GM18861 (cell line): ENCODE measurements at regions not wholly inside any gene's neighbourhood (a gene's known extent, or its start where the extent isn't known, plus 50 kb on each side); places are given as distances from the start of the nearest gene placed in this dataset.
A peak's percentile ranks its signal among the peaks of the same experiment; 100 is the strongest.
"Not testable (repeated sequence)": the region's sequence is repeated elsewhere in the genome, so short reads cannot be mapped to it uniquely, and the experiment has no call there.

ENCODE experiments used
- ATAC-seq: cut with Tn5 transposase; IDR thresholded peaks from one replicate; pipeline ENCODE4 v1.9.1; 2021; ENCODE audit not compliant: unreplicated experiment

DNA sequence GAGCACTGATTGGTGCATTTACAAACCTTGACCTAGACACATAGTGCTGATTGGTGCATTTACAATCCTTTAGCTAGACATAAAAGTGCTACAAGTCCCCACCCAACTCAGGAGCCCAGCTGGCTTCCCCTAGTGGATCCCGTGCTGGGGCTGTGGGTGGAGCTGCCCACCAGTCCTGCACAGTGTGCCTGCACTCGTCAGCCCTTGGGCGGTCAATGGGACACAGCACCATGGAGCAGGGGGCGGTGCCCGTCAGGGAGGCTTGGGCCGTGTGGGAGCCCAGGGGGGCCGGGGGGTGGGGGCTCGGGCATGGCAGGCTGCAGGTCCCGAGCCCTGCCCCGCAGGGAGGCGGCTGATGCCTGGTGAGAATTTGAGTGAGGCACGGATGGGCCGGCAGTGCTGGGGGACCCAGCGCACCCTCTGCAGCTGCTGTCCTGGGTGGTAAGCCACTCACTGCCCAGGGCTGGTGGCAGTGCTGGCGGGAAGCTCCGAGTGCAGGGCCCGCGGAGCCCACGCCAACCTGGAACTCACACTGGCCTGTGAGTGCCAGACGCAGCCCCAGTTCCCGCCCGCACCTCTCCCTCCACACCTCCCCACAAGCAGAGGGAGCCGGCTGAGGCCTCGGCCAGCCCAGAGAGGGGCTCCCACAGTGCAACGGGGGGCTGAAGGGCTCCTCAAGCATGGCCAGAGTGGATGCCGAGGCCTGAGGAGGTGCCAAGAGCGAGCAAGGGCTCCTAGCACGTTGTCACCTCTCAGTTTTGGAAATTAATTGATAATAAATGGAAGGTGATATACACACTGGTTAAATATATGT is 207.7 kb downstream of the RAP2B start:
- no peak for ATAC-seq

DNA sequence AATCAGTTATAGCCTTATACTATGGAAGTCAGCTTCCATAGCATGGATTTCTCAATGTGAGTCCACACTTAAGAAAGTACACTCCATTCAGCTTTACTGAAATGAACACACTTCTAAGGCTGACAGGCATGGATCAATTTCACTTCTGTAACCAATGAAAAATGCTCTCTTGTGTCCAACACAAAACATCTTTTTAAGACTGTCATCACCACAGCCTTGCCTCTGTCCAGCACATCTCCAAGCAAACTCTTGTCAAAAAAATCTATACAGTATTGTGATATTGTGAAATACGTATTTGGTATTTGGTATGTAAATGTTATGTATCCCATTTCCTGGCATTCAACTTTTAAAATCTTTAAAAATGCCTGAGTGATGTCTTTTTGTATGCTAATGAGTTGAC is 208.7 kb downstream of the RAP2B start:
- no peak for ATAC-seq

DNA sequence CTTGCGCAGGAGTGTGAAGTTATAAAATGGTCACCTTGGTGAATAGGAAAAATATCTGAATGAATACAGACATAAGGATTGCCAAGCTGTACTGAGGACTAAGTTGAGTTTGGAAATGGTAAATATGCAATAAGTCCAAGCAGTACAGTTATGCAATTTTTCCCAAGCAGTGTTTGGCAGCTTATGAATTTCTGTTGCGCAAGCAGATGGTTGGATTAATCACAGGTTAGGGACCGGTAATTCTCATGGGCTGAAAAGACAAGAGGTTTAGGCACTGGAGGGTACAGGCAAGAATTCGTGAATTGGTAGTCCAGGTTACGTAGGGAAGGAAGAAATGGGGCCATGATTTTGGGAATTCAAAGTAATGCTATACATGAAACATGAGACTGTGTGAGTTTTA is 210.3 kb downstream of the RAP2B start:
- no peak for ATAC-seq

DNA sequence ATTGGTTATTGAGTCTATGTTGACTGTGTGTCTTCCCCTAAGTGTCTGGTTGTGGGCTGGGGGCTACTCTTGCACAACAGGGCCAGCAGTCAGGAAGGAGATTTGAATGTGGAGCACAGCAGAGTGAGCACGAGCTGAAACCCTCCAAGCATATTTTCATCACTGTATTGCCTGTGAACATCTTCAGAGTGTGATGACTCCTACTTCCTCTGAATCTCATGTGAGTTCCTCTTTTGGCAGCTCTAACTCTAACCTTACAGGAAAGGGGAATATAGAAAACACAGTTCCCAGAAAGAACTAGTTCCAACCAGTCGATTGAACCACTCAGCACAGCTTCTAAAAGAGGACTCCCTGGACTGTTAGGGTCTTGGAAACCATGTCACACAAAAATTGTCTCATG is 211.6 kb downstream of the RAP2B start:
- no peak for ATAC-seq

DNA sequence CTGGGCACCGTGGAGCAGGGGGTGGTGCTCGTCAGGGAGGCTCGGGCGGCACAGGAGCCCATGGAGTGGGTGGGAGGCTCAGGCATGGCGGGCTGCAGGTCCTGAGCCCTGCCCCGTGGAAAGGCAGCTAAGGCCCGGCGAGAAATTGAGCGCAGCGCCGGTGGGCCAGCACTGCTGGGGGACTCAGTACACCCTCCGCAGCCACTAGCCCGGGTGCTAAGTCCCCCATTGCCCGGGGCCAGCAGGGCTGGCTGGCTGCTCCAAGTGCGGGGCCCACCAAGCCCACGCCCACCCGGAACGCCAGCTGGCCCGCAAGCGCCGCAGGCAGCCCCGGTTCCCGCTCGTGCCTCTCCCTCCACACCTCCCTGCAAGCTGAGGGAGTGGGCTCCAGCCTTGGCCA is 216.3 kb downstream of the RAP2B start:
- ATAC-seq, result not testable (repeated sequence)

DNA sequence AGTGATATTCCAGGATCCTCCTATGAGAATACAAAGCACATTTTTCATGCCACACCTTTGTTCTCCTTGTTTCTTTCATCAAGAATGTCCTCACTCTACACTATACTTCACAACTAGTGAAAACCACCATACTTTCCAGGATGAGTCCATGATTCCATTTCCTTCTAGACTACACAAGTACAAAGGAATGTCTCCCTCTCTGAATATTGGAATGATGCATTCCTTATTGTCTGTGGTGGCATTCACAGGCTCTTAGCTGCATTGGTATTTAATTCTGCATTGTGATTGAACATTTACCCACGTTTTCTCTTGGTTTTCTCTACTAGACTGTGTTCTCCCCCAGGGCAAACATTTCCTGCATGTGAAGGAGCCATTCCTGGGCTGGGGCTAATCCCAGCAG is 217.5 kb downstream of the RAP2B start:
- ATAC-seq, result no peak

DNA sequence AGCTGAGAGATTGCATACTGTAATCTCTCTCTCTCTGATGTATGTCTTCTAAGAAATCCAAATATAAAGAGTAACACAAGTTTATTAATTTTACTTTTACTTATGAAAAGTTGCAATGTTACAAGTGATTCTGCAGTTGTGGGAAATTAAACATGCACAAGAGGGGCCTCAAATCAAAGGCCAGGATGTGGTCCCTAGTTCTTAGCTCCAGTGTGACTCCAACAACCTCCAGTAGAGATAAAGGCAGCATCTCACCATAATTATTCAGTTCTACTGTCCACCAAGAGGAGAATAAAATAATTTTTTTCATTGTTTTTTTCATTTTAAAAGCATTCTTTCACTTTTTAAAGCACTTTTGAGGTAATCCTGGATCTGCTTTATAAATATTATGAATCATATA is 223.3 kb downstream of the RAP2B start:
- no peak for ATAC-seq

DNA sequence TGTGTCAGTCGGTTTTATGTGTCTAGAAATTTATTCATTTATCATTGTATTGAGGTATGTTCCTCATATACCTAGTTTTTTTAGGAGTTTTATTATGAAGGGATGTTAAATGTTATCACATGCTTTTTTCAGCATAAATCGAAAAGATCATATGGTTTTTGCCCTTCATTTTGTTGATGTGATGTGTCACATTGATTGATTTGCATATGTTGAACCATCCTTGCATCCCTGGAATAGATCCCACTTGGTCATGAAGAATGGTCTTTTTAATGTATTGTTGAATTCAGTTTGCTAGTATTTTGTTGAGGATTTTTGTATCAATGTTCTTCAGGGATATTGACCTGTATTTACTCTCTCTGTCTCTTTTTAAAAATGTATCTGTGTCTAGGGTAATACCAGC is 230.3 kb downstream of the RAP2B start:
- ATAC-seq, result no peak

DNA sequence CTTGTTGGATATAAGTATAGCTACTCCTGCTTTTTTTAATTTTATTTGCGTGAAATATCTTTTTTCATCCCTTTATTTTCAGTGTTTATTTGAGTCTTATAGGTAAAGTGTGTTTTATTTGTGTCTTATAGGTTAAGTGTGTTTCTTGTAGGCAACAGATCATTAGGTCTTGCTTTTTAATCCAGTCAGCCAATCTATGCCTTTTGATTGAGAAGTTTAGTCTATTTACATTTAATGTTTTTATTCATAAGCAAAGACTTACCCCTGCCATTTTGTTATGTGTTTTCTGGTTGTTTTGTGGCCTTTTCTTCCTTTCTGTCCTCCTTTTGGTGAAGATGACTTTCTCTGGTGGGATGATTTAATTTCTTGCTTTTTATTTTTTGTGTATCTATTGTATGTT is 232.0 kb downstream of the RAP2B start:
- ATAC-seq, result no peak

DNA sequence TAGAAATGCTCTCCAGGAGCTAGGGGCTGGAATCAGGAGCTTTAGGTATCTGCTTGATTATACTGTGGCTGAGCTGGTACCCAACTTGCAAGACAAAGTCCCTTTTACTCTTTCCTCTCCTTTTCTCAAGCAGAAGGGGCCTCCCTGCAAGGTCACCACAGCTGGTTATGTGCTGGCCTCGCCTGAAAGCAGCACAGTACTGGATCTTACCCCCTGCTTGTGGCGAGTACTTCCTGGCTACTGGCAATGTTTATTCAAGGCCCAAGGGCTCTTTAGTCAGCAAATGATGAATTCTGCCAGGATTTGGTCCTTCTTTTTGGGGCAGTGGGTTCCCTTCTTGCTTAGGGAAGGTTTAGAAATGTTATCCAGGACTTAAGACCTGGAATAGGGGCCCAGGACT is 234.6 kb downstream of the RAP2B start:
- ATAC-seq, result no peak

DNA sequence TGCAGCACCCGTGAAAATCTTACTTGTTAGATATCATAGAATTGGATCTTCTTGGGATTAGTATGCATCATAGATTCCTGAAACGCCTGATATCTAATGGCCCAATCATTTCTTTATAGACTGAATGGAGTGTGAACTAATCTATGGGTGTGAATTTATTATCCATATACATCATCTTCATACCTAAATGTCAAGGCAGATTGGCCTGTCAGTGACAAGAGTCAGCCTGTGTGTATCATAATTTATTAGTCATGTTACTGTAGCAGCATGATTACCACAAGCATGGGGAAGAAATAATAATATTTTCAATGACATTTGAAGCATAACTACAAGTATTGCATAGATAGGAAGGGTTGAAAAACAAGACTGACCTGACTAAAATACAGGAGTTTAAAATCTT is 235.8 kb downstream of the RAP2B start:
- ATAC-seq, result no peak

DNA sequence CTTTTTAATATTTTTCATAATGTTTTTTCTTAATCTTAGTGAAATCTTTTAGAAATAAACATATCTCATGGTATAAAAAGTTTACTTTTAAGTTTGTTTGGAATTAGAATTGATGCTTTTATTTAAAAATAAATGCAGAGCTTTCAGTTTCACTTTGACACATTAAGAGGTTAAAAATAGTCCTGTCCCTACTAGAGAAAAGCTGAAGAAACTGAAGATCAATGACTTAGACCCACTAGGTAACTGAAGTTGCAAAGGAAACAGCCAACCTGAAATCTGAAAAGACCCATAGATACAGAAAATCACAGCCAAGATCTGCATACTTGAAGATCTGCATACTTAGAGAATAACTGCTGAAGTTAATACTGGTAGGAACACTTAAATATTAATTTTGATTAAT is 237.6 kb downstream of the RAP2B start:
- ATAC-seq, result peak; percentile 73

DNA sequence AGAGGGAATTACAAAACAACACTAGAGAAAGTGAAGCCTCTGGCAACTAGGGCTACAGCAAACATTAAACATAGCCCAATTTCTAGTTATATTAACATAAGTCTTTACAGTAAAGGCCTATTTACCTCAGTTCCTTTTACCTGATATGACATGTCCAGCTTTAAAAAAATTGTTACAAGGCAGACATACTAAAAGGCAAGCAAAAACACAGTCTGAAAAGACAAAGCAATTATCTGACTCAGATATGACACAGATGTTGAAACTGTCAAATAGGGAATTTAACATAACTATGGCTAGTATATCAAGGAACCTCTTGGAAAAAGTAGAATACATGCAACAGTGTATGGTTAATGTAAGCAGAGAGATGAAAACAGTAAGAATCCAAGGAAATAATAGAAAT is 238.6 kb downstream of the RAP2B start:
- ATAC-seq, result no peak

DNA sequence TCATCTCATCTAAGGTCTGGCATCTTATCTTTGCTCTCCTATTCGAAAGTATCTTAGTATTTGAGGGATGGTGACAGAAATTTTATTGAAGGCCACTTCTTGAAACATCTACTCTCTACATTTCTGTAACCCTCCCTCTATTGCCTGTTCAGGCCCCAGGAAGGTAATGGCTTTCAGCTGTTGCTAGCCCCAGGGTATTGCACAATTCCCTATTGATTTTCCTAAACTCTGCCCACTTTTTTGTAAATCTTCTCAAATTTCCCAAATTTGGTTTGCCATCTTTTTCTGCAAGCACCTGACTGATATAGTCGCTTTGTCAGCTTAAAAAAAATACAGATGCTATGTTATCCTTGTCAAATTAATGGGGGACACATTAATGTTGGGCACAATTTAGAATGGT is 242.1 kb downstream of the RAP2B start:
- no peak for ATAC-seq

DNA sequence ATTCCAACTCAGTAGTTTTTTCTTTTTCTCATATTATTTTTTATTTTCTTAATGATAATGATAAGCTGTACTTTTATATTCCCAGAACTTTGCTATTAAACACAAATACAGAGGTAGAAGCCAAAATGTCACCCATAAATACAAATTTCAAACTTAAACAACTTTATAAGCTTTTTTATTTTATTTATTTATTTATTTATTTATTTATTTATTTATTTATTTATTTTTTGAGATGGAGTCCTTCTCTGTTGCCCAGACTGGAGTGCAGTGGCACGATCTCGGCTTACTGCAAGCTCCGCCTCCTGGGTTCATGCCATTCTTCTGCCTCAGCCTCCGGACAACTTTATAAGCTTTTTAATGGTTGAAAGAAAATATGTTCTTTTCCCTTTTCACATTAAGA is 243.3 kb downstream of the RAP2B start:
- ATAC-seq, result not testable (repeated sequence)

DNA sequence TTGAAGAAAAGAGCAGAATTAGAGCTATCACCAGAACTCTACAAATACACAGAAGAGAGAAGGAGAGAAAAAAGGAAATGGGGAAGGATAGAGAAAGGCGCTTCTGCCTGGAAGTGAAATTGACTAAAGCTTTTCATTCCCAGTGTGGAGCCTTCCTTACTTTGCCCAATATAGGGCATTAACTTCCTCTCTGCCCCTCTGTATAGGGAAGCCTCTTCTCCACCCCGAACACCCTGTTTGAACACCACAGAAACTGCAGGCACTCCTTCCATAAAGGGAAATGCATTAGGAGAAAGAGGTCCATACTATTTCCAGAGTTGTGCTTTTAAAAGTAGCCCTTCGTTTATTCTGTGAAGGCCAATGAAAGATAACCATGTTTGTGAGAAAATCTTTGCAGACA is 248.5 kb downstream of the RAP2B start:
- ATAC-seq, result no peak

DNA sequence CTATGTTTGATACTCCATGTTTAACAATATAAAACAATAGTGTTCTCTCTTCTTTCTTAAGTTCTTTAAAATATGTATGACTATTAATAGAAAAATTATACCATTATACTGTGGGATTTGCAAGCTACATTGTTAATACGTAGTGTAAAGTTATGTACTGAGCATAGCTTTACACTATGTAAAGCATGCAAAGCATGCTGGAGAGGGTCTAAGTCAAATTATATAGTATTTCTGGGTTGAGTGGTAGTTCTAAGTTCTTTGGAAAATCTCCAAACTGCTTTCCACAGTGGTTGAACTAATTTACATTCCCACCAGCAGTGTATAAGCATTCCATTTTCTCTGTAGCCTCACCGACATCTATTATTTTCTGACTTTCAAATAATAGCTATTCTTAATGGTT is 253.0 kb downstream of the RAP2B start:
- no peak for ATAC-seq

DNA sequence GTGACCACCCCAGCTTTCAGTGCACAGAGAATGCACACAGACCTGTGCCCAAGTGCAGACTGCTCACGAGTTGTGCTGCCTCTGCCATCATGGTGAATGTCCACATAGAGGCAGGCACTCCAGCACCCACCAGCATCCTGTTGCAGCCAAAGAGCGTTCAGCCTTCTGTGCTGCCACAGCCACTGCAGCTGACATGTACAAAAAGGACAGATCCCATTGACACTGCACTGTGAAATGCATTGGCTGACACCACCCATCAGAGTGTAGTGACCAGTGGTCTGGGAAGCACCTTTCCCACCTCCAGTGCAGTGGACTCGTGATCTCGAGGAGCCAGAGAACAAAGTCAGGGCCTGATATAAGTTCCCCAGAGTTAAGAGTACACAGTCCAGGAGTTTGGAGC is 260.3 kb downstream of the RAP2B start:
- no peak for ATAC-seq

DNA sequence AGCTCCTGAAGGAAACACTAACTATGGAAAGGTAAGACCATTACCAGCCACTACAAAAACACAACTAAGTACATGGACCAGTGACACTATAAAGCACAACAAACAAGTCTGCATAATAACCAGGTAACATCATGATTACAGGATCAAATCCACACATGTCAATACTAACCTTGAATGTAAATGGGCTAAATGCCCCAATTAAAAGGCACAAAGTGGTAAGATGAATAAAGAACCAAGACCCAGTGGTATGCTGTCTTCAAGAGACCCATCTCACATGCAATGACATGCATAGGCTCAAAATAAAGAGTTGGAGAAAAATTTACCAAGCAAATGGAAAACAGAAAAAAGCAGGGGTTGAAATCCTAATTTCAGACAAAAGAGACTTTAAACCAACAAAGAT is 261.8 kb downstream of the RAP2B start:
- not testable (repeated sequence) for ATAC-seq

DNA sequence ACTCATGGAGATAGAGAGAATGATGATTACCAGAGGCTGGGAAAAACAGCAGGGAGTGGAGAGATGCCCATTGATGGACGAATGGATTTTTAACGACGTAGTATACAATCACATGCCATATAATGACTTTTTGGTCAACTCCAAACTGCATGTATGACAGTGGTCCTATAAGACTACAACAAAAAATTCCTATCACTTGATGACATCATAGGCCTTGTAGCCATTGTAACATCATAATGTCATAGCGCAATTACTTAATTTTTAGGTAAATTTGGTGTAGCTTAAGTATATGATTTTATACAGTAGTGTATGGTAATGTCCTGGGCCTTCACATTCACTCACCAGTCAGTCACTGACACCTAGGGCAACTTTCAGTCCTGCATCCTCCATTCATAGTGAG is 264.3 kb downstream of the RAP2B start:
- no peak for ATAC-seq

DNA sequence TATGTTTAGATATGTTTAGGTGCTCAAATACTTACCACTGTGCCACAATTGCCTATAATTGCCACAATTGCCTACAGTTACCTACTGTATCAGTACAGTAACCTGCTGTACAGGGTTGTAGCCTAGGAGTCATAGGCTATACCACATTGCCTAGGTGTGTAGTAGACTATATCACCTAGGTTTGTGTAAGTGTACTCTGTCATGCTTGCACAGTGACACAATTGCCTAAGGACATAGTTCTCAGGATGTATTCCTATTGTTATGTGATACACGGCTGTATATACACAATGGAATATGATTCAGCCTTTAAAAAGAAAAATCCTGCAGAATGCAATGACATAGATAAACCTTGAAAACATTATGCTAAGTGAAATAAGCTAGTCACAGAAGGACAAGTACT is 264.8 kb downstream of the RAP2B start:
- ATAC-seq, result no peak

DNA sequence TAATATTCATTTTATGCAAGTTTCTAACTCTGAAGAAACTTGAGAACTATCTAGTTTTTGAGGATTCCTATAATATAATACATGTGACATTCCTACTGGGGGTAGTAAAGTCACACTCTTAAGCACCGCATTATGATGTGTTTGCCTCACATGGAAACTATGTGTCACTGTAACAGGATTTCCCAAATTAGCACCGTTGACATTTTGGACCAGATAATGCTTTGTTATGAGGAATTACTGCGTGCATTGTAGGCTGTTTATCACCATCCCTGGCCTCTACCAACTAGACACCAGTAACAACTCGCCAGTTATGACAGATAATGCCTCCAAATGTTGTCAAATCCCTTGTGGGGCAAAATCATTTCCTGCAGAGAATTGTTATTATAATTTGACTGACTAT is 267.8 kb downstream of the RAP2B start:
- no peak for ATAC-seq

DNA sequence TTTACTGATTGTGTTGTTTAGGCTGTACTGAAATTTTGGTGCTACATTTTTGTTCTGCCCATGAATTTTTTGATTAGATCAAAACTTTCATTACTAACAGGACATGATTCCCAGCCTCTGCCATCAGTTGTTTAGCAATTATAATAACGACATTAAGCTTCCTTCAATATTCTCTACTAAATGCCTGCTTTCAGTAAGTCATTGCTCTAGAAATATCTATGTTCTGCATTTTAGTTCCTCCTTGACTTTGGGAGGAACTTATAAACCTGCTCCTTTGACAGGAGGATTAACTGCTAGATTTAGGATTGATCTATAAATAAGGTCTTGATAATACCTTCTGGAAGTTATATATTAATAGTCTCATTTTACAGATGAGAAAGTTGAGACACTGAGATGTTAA is 269.1 kb downstream of the RAP2B start:
- no peak for ATAC-seq
